GM21381 (cell line): ENCODE measurements at regions not wholly inside any gene's neighbourhood (a gene's known extent, or its start where the extent isn't known, plus 50 kb on each side); places are given as distances from the start of the nearest gene placed in this dataset.
"Not testable (repeated sequence)": the region's sequence is repeated elsewhere in the genome, so short reads cannot be mapped to it uniquely, and the experiment has no call there.

Experiments used
- ATAC-seq: cut with Tn5 transposase; IDR thresholded peaks from one replicate; pipeline ENCODE4 v1.9.1; 2021; ENCODE audit warnings: mild to moderate bottlenecking, moderate library complexity; ENCODE audit not compliant: unreplicated experiment

DNA sequence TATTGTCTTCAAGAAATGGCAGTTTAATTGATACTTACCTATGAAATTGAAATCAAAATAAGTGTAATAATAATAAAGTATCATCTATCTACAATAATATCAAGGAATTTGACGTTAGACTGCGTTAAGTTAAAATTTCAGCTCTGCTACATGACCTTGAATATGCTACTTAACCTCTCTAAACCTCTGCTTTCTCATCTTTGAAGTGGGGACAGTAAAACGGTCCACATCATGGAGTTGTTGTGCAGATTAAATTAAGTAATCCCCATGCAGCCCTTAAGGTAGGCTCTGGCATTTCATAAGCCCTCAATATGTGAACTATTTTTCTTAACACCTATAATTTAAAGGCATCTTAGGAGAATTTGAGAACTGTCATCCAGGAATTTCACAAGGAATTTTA is 252.4 kb upstream of the PHF14 start:
- ATAC-seq, result no peak

DNA sequence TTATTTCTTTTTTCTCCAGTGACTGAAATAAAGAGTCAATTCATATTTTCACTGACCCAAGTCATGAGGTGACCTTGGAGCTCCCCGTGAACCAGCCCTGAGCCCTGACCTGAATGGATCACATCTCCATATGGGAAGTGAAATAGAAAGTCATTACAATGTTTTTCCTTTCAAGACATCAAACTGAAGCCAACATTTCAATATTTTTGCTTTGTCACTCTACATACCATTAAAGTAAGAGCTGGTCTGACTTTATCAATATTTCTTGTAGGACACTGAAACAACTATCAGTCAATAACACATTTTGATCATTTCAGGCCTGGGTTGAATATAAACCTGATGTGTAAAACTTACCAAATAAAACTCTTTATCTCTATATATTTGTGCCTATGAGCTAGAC is 249.8 kb upstream of the PHF14 start:
- ATAC-seq, result no peak

DNA sequence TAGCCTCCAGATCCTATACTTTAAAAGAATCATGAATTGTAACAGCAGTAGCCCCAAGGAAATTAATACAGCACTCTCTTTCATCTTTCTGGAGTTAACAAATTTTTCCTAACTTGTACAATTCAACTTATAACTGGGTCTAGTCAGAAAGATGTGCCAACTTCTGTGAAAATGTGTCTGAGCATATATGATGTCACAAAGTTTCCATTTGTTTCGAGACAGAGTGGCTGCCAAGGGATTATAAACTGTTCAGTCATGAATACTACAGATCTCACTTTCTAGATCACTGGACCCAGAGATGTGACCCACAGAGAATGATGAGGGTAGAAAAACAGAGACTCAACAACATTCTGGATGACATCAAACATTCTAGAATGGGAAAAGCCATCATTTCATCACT is 249.2 kb upstream of the PHF14 start:
- ATAC-seq, result no peak

DNA sequence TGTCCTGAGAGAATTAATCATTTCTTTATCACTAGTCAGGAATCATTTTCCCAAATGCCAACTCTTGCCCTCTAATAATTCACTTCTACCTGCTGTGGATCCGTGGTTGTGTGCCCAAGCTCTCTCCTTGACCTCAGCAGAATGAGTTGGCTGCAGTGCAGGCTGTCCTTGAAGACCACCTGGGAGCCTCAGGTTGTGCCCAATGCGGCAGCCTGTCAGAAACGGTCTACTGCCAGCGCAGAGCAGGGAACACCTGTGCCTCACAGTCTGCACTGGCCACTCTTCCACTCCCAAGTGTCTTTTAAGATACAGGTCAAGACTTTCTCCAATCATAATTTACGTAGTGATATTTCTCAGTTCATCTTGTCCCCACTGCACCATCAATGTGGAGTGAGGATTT is 246.0 kb upstream of the PHF14 start:
- no peak for ATAC-seq

DNA sequence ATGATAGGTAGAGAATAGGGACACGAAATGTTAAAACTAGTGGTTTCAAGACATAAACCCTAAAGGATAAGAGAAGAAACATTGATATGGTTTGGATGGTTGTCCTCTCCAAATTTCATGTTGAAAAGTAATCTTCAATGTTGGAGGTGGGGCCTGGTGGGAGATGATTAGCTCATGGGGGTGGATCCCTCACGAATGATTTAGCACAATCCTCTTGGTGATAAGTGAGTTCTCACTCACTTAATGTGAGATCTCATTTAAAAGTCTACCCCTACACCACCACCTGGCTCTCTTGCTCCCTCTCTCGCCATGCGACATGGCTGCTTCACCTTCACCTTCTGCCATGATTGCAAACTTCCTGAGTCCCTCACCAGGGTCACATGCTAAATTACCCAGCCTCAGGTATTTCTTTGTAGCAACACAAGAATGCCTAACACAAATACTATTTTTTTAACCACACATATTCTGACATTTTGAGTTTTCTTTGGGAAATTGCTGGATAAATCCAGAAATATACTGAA is 242.4 kb upstream of the PHF14 start:
- ATAC-seq, result no peak

DNA sequence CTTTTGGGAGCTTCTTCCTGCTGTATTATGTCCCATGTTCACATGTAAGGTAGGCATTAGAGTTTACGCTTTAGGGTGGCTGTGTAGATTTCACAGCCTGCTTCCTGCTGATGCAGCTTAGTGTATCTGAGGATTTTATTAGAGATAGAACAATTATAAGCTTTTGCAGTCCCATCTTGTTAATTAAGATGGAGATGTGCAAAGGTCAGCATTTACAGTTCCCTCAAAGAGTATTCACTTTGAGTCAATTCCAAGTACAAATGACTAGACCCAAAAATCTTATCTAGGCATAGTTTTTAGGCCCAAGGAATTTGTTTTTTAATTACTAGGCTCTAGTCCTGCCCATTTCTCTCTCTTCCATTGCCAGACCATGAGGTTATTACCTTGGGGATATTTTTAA is 239.9 kb upstream of the PHF14 start:
- no peak for ATAC-seq

DNA sequence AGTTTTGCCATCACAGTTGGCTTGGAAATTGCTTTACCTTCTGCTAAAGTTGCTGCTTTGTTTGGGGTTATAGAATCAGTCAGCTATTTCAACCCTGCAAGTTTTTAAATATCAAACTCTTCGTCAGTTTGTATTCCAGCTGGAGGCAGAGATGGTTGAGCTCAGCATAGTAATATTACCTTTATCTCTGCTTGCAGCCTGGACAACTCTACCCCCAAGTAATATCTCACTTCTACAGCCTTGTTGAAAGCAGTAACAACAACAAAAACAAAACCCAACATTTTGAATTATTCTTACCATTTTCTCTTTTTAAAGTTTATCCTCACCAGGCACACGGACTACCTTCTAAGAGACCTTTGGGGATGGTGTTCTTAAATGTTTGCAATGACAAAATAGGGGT is 239.1 kb upstream of the PHF14 start:
- ATAC-seq, result no peak

DNA sequence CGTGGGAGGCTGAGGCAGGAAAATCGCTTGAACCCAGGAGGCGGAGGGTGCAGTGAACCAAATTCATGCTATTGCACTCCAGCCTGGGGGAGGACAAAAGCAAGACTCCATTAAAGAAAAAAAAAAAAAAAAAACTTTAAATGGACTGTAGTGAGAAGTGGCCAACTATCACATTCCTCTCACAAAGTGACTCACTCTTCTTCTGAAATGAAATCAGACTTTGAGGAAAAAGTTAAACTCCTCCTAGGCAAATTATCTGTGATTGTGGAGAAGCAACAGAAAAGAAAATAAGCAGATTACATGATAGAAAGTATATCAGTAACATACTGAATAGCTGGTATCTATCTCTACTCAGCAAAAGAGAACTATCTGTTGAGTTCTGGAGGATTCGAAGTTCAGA is 234.3 kb upstream of the PHF14 start:
- ATAC-seq, result no peak

DNA sequence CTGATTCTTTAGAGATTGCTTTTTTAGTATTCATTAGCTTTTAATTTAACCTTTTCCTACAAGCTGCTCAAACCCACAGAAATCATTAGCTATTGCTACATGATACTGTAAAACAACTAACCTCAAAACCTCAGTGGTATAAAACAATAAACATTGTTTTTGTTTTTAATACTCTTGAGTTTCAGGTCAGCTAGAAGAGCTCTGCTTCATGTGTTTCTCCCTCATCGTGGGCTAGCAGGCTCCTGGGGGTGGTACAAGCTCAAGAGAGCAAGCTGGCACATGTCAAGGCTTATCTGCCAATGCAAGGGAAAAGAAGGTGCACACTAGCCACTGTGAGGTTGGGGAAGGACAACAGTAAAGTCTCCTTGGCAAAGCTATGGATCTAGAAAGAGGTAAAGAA is 232.9 kb upstream of the PHF14 start:
- ATAC-seq, result no peak

DNA sequence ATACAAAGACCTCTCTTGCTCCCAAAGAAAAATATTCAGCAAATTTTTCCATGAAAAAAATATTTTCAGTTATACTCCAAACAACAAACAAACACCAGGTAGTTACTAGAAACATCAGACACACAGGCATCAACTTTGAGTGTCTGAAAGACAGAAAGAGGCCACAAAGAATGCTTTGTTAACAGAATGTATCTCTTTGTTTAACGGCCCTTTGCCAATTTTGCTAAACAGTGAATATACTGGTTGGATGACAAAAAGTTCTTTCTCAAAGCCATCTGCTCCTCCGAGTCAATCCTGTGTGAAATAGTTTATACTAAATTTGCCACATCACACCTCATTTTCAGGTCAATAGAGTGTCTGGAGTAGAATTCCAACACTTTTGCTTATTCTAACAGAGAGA is 216.7 kb upstream of the PHF14 start:
- ATAC-seq, result no peak

DNA sequence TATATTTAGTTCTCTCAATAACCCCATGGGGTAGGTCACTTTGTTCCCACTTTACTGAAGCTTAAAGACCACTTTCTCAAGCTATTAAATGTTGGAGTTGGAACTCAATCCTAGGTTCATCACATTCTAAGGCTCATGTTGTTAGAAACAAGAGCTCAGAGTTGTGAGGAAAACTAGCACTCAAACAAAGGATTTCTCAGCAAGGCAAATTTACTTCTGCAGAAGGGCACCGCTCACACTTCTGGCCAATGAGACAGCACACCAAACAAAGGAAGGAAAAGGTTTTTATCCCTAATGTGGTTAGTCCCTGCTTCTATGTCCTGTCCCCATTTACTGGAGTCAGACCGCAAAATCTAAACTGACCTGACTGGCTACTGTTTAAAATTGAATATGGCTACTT is 214.6 kb upstream of the PHF14 start:
- no peak for ATAC-seq

DNA sequence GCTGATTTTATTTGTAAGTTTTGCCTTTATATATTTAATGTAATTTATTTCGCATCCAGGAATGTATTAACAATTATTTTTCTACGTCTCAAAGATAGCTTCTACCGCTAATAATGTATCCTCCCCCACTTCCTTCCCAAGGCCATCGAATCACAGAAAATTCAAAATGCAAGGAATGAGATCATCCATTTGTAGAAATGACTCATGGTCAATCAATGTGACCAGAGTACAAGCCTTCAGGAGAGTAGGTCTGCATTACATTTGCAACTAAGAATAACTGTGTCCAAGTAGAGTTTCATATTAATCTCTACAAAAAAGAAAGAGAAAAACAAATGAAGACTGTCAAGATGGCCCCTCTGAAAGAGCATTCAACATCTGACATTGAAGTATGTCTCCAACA is 205.9 kb upstream of the PHF14 start:
- ATAC-seq, result no peak

DNA sequence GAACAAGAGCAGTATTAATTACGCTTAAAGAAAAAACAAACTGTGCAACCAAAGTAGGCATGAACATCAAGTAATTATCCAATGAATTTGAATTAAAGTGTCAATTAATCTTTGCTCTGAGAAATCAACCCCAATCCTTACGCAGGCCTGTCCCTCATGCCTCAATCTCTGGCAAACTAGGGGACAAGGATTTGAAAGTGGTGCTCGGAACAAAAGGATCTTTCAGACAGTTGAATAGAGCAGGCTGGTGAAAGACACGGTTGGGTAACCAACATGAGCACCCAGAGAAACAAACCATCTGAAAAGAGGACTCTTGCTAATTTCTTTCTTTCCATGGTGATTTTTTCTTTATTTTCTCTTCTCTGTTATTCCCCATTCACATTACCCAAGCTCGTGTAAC is 203.5 kb upstream of the PHF14 start:
- no peak for ATAC-seq

DNA sequence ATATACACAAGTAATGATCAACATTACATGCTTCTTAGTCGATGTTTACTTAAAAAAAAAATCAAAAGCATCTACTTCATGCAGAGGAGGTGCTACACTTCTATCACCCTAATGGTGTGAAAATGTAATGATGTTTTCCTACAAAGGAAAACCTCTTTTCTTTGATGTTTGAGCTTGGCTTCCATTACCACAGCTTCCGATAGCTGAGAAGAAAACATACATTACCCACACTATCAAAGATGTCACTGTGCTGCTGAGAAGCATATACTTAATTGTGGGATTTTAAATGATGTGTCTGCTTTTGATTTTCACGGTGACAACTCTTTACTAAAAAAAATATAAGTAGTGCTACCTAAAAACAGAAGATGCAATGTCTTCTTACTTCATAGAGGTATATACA is 200.2 kb upstream of the PHF14 start:
- ATAC-seq, result no peak

DNA sequence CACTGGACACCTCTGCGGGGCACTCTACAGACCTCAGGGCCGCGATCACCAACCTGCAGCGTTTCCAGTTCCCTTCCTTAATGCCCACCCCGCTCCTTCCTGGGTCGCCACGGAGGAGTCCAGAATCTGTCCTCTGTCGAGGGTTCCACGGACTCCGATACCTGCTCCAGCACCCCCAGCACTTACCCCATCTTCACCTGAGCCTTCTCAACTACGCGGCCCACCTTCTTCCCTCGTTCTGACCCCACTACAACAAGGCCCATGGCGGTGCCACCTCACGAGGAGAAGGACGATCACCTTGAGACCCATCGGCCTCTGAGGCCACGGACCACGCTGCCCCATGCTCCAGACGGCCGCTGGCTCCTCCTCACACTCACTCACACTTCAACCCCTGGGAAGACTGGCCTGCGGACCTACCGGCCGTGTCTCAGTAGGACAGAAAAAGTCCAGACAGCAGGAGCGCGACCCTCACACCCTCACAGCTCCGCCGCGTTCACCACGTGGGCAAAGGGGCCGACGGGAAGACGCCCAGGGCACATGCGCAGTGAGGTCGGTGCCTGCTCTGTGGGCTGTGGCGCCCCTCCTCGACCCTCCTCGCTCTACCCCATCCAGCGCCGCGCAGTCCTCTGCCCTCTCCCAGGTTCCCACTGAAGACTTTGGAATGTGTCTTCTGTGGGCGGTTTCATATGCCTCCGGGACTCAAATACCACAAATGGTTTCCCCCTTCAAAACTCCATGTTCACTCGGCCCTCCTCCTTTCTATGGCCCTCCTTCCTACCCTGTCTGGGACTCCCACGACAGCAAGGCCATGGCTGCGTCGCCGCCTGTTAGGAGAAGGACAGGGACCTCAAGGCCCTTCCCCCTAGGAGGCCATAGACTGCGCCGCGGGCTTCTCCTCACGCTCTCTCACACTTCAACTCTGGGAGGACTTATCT is 193.9 kb upstream of the PHF14 start:
- ATAC-seq, result no peak

DNA sequence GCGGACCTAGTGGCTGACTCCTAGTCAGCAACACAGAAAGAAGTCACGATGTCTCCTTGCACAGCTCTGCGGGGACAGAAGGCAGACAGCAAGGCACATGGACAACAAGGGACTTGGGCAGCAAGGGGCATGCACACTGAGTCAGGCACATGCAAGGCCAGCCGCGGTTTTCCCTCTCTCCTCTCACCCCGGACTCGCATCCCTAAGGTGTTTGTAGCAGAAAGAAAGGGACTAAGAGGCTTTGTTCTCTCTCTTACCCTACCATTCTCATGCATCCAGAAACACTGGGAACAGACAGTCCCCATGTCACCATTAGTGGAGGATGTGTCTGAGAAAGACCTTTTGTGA is 193.3 kb upstream of the PHF14 start:
- no peak for ATAC-seq

DNA sequence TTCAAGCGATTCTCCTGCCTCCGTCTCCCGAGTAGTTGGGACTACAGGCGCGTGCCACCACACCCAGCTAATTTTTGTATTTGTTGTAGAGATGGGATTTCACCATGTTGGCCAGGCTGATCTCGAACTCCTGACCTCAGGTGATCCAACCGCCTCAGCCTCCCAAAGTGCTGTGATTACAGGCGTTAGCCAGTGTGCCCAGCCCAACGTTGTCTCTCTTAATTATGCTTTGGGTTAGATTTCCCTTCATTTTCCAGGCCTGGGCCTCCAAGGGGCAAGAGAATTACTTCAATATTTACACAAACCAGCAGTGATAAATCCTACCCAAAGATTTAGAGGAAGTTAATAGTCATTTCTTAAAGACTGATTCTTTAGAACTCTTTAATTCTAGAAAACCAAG is 186.7 kb upstream of the PHF14 start:
- not testable (repeated sequence) for ATAC-seq

DNA sequence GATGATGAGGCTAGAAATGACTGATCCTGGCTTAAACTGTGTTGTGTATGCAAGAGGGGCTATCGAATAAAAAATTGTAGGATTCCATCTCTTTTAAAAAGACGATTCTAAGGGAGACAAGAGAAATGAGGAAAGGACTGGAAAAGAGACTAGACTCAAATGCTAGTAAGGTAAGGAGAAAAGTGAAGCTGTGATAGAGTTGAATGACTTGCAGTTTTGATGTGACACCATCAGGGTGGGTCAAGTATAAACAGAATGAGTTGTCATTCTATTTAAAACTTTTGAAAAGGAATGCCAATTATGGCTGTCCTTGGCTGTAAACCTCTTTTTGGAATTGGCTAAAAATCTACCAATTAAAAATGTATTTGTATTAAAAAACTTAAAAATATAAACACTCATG is 184.5 kb upstream of the PHF14 start:
- ATAC-seq, result no peak

DNA sequence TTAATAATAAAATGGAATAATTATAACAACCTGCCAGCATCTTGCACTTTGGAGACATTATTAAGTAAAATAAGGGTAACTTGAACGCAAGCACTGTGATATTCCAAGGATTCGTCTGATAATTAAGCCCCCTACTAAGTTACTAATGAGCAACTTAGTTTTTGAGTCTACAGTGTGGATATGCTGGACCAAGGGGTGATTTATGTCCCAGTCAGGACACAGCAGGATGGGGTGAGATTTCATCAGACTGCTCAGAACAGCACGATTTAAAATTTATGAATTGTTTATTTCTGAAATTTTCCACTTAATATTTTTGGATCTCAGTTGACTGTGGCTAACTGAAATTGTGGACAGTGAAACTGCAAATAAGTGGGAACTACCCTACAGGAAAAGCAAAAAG is 182.8 kb upstream of the PHF14 start:
- ATAC-seq, result no peak

DNA sequence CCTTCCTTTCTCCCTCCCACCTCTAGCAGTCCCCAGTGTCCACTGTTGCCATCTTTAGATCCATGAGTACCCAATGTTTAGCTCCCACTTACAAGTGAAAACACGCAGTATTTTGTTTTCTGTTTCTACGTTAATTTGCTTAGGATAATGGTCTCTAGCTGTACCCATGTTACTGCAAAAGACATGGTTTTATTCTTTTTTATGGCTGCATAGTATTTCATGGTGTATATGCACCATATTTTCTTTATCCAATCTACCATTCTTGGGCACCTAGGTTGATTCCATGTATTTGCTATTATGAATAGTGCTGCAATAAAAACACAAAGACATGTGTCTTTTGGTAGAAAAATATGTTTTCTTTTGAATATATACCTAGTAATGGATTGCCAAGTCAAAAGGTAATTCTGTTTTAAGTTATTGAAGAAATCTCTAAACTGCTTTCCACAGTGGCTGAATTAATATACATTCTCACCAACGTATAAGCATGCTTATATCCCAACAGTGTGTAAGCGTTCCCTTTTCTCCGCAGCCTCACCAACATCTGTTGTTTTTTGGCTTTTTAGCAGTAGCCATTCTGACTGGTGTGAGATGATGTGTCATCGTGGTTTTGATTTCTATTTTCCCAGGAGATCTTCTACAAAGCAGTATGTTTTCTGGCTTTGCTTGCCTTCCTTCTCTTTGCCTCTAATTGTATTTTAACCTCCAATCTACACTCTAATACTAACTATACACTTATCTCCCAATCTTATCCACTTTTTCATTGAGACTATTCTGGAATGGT is 179.5 kb upstream of the PHF14 start:
- ATAC-seq, result no peak

DNA sequence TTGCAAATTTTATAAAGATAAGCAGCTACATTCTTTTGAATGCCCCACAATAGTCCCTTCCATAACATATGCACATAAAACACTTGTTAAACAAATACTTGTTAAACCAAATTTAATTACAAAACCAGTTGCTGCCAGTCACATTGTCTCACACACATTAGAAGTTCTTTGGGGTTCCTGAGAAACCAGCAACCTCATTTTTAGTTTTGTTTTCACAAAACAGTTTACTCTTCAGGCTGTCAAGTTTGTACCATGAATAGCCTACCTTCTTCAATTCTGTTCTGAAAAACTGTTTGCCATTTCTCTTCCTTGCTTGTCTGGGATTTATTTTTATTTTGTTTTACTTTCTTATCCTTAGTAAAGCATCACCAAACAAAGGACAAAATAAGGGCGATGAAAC is 176.5 kb upstream of the PHF14 start:
- ATAC-seq, result no peak

DNA sequence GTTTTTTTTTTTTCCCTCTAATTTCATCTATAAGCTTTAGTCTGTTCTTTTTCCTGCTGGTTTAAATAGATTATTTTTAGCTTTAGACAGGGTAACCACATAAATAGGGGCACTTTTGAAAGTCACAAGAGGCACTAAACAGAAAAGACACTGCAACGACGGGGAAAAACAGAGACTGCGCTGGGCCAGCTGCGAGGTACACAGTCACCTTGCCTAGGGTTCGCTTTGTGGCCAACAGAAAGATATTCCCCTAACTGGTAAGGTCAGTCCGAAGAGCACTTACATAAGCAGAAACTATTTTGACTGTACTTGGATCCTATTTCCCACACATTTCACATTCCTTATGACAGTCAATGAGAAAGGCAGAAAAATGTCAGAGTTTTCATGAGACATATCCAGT is 175.6 kb upstream of the PHF14 start:
- no peak for ATAC-seq
